ENCODE measurements at regions not wholly inside any gene's neighbourhood (a gene's known extent, or its start where the extent isn't known, plus 50 kb on each side); places are given as distances from the start of the nearest gene placed in this dataset.

DNA sequence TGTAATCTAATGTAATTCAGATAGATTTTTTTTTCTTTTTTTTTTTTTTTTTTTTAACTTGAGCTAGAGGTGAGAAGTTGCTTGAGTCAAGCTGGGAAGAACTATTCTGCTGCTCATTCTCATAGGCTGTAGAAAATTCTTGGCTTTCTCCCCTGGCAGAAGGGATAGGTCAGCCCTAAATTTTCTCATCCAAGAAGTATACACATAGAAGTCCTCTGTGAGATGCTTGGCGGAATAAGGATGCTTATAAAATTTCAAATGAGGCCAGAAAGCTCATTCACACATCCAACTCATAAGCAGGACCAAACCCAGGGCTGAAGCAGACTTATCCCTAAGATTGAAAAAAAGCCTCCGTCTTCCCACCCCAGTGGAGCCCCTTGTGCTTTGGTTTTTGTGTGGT lies 572.5 kb downstream of the SQOR start:
- no peak for TF ChIP-seq EZH2 (IDR thresholded peaks at IDR 0.05; ENCODE audit: low read length, unreplicated experiment)
- TF ChIP-seq, protein P1, sequence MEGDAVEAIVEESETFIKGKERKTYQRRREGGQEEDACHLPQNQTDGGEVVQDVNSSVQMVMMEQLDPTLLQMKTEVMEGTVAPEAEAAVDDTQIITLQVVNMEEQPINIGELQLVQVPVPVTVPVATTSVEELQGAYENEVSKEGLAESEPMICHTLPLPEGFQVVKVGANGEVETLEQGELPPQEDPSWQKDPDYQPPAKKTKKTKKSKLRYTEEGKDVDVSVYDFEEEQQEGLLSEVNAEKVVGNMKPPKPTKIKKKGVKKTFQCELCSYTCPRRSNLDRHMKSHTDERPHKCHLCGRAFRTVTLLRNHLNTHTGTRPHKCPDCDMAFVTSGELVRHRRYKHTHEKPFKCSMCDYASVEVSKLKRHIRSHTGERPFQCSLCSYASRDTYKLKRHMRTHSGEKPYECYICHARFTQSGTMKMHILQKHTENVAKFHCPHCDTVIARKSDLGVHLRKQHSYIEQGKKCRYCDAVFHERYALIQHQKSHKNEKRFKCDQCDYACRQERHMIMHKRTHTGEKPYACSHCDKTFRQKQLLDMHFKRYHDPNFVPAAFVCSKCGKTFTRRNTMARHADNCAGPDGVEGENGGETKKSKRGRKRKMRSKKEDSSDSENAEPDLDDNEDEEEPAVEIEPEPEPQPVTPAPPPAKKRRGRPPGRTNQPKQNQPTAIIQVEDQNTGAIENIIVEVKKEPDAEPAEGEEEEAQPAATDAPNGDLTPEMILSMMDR (conservative IDR thresholded peaks at IDR 0.05; ENCODE audit: low read depth, low read length): no peak
- TF ChIP-seq EZH2phosphoT487 (IDR thresholded peaks at IDR 0.05; ENCODE audit: borderline replicate concordance, low read length): no peak

Measured in PC-3 (cell line).